ENCODE measurements at regions not wholly inside any gene's neighbourhood (a gene's known extent, or its start where the extent isn't known, plus 50 kb on each side); places are given as distances from the start of the nearest gene placed in this dataset.

- DNase-seq: no peak
These were observed 191.8 kb downstream of the MELK start for GRCh38 chr9:36764364-36765076.

GRCh38 chr9:36765077-36765390 is 192.3 kb downstream of the MELK start:
- no peak for DNase-seq

DNA sequence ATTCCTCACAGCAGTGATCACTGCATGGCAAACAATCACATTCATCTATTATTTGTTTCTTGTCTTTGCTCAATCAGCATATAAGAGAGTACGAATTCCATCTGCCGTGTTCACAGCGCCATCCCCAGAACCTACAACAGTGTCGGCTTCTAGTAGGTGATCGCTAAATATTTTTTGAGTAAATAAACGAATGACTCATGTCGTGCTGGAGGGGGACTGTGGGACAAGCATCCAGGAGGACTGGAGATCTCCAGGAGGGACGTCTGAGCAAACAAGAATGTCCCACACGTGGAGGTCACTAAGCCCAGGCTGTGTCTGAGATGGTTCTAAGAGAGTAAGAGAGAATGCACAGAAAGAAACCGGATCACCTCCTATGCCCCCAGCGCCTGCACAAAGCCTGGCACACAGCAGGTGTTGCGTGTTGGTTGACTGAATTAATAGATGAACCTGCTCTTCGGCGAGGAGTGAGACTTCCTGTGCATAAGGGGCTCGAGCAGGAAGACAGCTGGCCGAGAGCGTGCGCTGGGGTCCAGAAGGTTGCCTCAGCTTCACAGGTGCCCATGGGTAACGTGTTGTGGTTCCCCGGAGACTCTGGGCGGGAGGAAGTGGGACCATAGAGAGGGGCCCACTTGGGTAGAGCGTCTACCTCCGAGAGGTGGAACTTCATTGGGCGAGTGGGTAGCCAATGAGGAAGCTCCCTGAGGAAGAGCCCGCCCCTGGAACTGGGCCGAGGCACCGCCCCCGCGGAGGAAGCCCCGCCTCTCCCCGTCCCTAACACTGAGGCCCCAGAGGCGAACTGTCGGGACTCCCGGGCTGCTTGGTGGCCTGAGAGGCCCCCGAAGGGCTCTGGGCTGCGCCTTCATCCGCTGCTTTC is 193.0 kb downstream of the MELK start:
- DNase-seq: peak; percentile 83 to 84

DNA sequence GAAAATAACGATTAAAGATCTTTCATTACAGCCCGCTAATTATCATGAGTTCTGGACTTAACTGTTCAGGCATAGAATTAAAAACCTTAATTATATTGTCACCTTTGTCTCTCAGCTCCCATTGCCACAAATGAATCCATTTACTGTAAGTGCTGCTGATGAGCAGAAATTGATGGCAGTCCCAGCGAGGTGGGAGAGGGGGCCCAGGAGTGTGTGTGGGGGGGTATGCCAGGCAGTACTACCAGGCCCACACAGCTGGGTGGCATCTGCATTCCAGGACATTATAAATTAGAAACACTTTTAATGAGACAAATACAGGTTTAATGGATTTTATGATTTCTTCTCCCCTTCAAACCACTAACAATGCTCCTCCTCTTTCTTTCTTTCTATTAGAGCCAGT is 196.0 kb downstream of the MELK start:
- no peak for DNase-seq

DNA sequence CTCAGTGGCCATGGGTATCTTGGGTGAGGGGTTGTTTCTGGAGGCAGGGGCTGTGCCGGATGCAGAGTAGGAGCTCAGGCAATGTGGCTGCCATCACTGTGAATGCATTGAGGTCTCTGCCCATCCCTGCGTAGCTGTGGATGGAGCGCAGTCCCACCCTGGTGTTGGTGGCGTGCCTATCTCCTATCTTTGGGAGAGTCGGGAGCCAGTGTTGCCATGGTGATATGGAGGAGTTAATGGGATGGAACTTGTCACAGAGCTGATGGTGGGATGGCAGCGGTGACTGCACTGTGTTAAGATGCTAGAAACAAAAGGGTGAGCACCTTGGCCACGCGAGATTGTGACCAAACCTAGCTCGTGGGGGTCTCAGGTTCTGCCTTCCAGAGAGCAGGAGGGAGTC is 197.3 kb downstream of the MELK start:
- DNase-seq: no peak

DNA sequence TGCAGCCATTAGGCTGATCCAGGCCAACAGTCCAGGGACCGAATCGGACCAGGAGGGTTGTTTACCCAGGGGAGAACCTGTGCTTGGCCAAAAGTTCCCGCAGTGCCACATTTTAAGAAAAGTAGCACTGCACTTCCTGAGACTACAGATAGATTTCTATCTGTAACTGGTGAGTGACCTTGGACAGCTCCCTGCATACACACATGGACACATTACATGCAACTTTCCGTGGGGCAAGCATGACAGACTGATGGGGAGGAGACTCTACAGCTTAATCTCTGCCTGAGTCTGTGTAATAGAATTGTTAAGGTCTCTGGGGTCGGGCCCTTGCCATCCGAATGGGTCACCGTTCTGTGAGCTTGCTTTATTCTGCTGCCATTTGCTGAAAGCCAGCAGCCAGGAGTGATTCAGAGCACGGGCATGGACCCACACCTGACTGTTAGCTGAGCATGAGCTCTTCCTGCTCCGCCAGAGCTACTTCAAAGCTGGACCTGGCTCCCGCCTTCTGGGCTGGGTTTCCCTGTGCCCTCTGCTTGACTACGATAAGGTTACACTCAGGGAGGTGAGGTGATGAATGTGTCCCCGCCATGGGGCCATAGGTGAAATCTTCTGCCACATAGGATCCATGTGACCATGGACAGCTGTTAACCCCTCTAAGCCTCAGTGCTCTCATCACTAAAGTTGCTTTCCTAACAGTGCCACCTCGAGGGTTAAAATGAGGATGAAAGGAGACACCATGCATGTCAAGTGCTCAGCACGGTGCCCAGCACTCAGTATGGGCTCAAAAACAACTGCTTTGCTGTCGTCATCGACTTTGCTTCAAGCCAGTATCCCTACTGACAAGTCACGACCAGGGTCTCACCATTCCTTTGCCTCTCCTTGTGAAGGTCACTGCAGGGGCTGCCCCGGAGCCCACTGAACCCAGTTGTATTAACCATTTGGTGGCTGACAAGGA is 200.0 kb downstream of the MELK start:
- DNase-seq: no peak

DNA sequence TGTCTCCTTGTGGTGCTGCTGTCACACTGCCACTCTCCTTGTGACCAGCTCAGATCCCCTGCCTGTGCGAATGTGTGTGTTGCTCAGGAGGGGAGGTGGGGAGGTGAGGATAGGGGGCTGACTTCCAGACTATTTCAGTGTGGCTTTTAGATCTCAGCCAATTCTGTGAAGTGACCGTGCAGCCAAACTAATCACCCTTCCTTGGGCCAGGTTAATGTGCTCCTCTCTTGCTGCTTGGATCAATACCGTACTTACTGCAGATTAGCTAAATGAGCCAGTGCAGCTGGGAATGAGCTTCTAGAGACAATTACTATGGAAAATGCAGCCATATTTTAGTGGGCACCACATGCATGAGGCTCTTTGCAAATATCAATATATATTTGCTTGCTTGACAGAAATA is 206.0 kb downstream of the MELK start:
- no peak for DNase-seq

- no peak for DNase-seq
These were observed 206.9 kb downstream of the MELK start for GRCh38 chr9:36779582-36779981.

DNA sequence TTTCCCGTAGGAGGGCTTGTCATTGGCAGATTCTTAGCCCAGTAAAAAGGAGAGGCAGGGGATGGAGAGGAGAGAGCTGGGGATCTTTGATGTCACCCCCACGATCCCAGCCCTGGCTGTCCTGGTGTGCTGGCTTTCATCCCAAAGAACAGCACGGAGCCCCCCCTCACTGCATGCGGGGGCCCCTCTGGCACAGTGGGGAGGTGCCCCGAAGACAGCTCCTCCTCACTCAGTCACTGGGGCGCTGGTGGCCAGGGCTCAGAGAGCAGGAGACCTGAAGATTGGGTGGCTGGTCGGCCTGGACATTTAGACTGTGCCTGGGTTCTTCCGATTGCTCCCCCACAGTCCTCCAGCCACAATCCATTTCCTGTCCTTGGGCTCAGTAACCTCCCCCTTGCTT is 207.5 kb downstream of the MELK start:
- no peak for DNase-seq

DNA sequence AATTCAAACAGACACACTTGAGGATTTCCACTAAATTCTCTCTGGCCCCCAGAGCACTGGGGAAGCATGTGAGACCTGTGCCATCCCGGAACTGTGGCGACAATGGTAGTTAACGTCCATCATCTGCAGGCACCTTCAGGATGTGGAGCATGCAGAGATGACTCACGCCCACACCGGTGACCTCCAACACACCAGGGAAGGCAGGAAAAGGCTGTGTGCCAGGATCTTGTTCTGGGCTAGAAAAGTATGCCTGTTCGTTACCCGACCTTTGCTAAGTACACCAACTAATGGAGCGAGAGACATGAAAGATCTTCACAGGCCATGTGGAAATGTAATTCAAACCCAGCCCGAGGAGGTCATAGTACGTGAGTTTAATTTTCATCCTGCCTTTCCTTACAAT is 208.8 kb downstream of the MELK start:
- no peak for DNase-seq

All from activated CD4-positive, alpha-beta T cell treated with anti-CD3 and anti-CD28 coated beads, Interleukin-2, amount 50 U/mL, for 4 hours (primary cell).